ENCODE measurements at regions not wholly inside any gene's neighbourhood (a gene's known extent, or its start where the extent isn't known, plus 50 kb on each side); places are given as distances from the start of the nearest gene placed in this dataset.

GRCh38 chr14:97233319-97233985, 436.3 kb downstream of the VRK1 start:
- no peaks in the 10 kb centered on the region for H3K9me3 ChIP-seq
- no peak overlapping the region for H3K4me3 ChIP-seq
- TF ChIP-seq CTCF (IDR thresholded peaks at IDR 0.05) = no peak
- intact Hi-C loops (cut with DNase I) = no loop called here
- DNase-seq = no peak
- no peak overlapping the region for H3K9ac ChIP-seq (ENCODE audit: low read depth in 2 of 2, low read length in 2 of 2)
- no peaks in the 10 kb centered on the region for H3K27me3 ChIP-seq
- H3K4me1 ChIP-seq = no peaks in the 10 kb centered on the region
- no peaks in the 10 kb centered on the region for H3K36me3 ChIP-seq
- no peak overlapping the region for H3K27ac ChIP-seq

- no peak for TF ChIP-seq CTCF (IDR thresholded peaks at IDR 0.05)
- Histone ChIP-seq H3K27ac (no peak overlapping the region), H3K27me3 (no peaks in the 10 kb centered on the region), H3K4me3 (no peak overlapping the region), H3K9me3 (no peaks in the 10 kb centered on the region), H3K9ac (ENCODE audit: low read depth in 2 of 2, low read length in 2 of 2) (no peak overlapping the region), H3K4me1 (no peaks in the 10 kb centered on the region), H3K36me3 (no peaks in the 10 kb centered on the region)
- intact Hi-C loops (cut with DNase I) = no loop called here
- no peak for DNase-seq
These were observed 449.5 kb downstream of the VRK1 start for GRCh38 chr14:97246648-97247047.

GRCh38 chr14:97248973-97249372, 451.8 kb downstream of the VRK1 start:
- Histone ChIP-seq H3K27ac (no peak overlapping the region), H3K4me3 (no peak overlapping the region), H3K4me1 (no peaks in the 10 kb centered on the region), H3K9ac (ENCODE audit: low read depth in 2 of 2, low read length in 2 of 2) (no peak overlapping the region), H3K27me3 (no peaks in the 10 kb centered on the region), H3K36me3 (no peaks in the 10 kb centered on the region), H3K9me3 (no peaks in the 10 kb centered on the region)
- DNase-seq = no peak
- intact Hi-C loops (cut with DNase I) = no loop called here
- no peak for TF ChIP-seq CTCF (IDR thresholded peaks at IDR 0.05)

DNA sequence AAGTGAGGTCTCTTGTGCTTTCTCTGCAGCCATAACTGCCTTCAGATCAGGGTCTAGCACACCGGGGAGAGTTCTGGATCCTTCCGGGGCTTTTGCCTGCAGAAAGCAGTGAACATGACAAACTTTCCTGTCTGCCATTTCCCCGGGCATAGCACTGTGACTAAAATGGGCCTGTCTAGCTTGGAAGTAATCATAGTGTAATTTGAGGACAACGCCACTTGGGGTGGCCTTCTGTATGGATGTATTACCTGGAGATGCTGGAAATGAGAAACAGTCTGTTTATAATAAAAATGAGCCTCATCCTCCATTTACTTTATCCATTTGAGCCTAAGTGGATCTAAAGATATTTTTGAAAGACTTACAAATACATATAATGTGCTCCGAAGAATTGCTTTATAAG, 453.7 kb downstream of the VRK1 start:
- TF ChIP-seq CTCF (IDR thresholded peaks at IDR 0.05) = no peak
- Histone ChIP-seq H3K4me3 (no peak overlapping the region), H3K27ac (no peak overlapping the region), H3K4me1 (no peaks in the 10 kb centered on the region), H3K36me3 (no peaks in the 10 kb centered on the region), H3K9me3 (no peaks in the 10 kb centered on the region), H3K27me3 (no peaks in the 10 kb centered on the region), H3K9ac (ENCODE audit: low read depth in 2 of 2, low read length in 2 of 2) (no peak overlapping the region)
- intact Hi-C loops (cut with DNase I) = no loop called here
- DNase-seq = no peak

DNA sequence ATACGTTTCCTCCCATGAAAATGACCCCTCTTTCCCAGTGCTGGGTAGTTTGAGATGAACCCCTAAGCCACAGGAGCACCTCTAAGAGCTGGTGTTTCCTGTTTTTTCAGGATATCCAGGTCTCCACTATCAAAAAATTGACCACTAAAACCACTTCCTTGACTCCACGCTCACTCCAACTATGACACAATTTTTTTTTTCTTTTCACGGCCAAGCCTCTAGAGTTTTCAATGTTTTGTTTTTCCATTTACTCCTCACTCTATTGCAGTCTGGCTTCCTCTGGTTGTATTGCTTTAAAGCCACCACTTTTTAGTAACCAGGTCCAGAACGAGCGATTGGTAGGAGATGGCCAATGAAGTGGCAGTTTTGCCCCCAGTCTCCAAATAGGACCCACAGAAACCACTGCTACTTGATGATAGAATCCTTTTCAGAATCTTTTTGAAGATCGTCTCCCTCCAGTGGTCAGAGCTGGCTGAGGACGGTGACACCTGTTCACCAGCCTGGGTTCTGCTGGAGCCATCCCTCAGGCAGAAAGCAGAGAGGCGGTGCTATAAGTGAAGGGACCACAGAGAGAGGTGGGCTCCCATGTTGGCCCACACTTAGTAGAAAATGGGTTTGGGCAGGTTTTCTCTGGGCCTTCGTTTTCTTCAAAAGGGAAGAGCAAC, 454.4 kb downstream of the VRK1 start:
- TF ChIP-seq CTCF (IDR thresholded peaks at IDR 0.05) = no peak
- H3K36me3 ChIP-seq = no peaks in the 10 kb centered on the region
- H3K9me3 ChIP-seq = no peaks in the 10 kb centered on the region
- no peaks in the 10 kb centered on the region for H3K4me1 ChIP-seq
- H3K27me3 ChIP-seq = no peaks in the 10 kb centered on the region
- H3K27ac ChIP-seq = no peak overlapping the region
- no peak overlapping the region for H3K9ac ChIP-seq (ENCODE audit: low read depth in 2 of 2, low read length in 2 of 2)
- intact Hi-C loops (cut with DNase I) = no loop called here
- H3K4me3 ChIP-seq = no peak overlapping the region
- DNase-seq = no peak

All from colonic mucosa (tissue), 4 donors.